Activated CD4-positive, alpha-beta T cell treated with anti-CD3 and anti-CD28 coated beads for 36 hours (primary cell): ENCODE measurements at regions not wholly inside any gene's neighbourhood (a gene's known extent, or its start where the extent isn't known, plus 50 kb on each side); places are given as distances from the start of the nearest gene placed in this dataset.
"Not testable (repeated sequence)": the region's sequence is repeated elsewhere in the genome, so short reads cannot be mapped to it uniquely, and the experiment has no call there.

Experiments
- ATAC-seq: fragments of 200-7000 bp; cut with Tn5 transposase; one replicate; pipeline ENCODE4 v1.10.0; 2021; ENCODE audit warnings: mild to moderate bottlenecking, moderate library complexity
- CTCF ChIA-PET: fragments of 350-600 bp; sonication (Branson Sonifier 250); formaldehyde crosslinking; loops from one replicate; lab custom pipeline; 2021; ENCODE audit warnings: antibody characterized with exemption; lab: Charles Lee
- POLR2A ChIA-PET: fragments of 350-600 bp; sonication (Branson Sonifier 250); formaldehyde crosslinking; loops from one replicate; lab custom pipeline; 2021; ENCODE audit warnings: antibody characterized with exemption, inconsistent platforms; lab: Charles Lee
- DNase-seq: peaks from one replicate; pipeline ENCODE4 v3.0.0-alpha.2; 2020
- H3K27ac Mint-ChIP-seq: one replicate; pipeline ENCODE4 v1.8.0; 2021; ENCODE audit warnings: mixed read lengths
- H3K27me3 Mint-ChIP-seq: one replicate; pipeline ENCODE4 v1.8.0; 2021; ENCODE audit warnings: mixed read lengths
- H3K36me3 Mint-ChIP-seq: one replicate; pipeline ENCODE4 v1.8.0; 2021; ENCODE audit warnings: low read depth, mixed read lengths
- H3K4me1 Mint-ChIP-seq: one replicate; pipeline ENCODE4 v1.8.0; 2021; ENCODE audit warnings: mixed read lengths
- H3K4me3 Mint-ChIP-seq: one replicate; pipeline ENCODE4 v1.8.0; 2021; ENCODE audit warnings: mild to moderate bottlenecking, moderate library complexity, mixed read lengths
- H3K9me3 Mint-ChIP-seq: one replicate; pipeline ENCODE4 v1.8.0; 2021; ENCODE audit warnings: low read depth, mixed read lengths
- intact Hi-C, 2 experiments: fragments of 100-400 bp; cut with DNase I in 1 of 2; cut with micrococcal nuclease in 1 of 2; formaldehyde crosslinking; loops; one replicate each; pipeline versions ENCODE4 v1.14.2 to v1.15.1; 2022 to 2024; cut with DNase I, micrococcal nuclease

DNA sequence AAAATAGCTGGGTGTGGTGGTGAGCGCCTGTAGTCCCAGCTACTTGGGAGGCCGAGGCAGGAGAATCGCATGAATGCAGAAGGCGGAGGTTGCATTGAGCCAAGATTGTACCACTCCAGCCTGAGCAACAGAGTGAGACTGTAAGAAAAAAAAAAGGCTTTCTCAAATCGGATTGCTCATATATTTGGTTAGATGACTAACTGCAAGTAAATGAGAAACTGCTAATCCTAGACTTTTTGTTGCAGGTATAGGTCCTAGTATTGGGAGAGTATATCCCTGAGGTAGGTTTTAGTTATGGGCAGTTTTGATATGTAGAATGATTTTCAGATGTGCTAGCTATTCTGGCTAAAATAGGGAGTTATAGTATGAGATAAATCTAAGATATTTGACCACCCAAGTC, 944.8 kb downstream of the DNAH5 start:
- H3K27me3 Mint-ChIP-seq: no peaks in the 10 kb centered on the region
- H3K36me3 Mint-ChIP-seq: no peaks in the 10 kb centered on the region
- peaks cover 14% of the 10 kb centered on the region for H3K9me3 Mint-ChIP-seq
- intact Hi-C loops: no loop called here
- no peak overlapping the region for H3K4me3 Mint-ChIP-seq
- DNase-seq: no peak
- CTCF ChIA-PET: no interaction called here
- no peak overlapping the region for H3K27ac Mint-ChIP-seq
- POLR2A ChIA-PET: no interaction called here
- H3K4me1 Mint-ChIP-seq: no peaks in the 10 kb centered on the region
- ATAC-seq: no peak

DNA sequence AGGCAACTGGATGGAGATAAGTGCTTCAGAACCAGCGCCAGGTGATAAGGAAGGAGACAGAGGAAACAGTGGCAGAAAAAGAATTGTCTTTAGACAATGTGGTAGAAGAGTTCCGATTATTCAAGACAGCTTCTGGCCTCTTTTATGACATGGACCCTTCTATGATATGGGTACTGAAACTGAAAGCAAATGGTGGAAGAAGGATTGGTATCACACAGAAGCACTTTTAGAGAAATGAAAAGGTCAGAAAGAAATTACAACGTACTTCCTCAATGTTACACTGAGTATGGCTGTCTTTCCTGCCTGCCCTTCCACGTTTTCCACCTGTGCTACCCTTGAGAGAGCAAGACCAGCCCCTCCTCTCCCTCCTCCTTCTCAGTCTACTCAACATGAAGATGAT, 959.3 kb downstream of the DNAH5 start:
- H3K36me3 Mint-ChIP-seq: no peaks in the 10 kb centered on the region
- ATAC-seq (no peak), DNase-seq (no peak)
- no peaks in the 10 kb centered on the region for H3K27me3 Mint-ChIP-seq
- no peaks in the 10 kb centered on the region for H3K4me1 Mint-ChIP-seq
- CTCF ChIA-PET: no interaction called here
- POLR2A ChIA-PET: no interaction called here
- no peak overlapping the region for H3K27ac Mint-ChIP-seq
- intact Hi-C loops: no loop called here
- H3K9me3 Mint-ChIP-seq: peaks cover 10% of the 10 kb centered on the region
- H3K4me3 Mint-ChIP-seq: no peak overlapping the region

DNA sequence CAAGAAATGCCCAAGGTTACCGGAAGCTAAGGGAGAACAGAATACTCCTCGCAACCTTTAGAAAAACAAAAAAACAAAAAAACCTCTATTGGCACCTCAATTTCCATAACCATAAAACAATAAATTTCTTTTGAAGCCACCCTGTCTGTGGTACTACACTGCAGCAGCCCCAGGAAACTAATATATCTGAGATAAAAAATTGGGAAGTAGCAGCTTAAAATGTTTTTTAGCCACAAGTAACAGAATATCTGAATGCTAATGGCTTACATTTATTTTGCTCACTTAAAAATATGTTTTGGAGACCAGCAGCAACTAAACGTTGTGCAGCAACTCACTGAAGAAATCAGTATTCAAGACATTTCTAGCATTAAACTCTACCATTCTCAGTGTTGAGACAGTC, 969.6 kb downstream of the DNAH5 start:
- Mint-ChIP-seq H3K4me1 (no peaks in the 10 kb centered on the region), H3K27me3 (no peaks in the 10 kb centered on the region), H3K9me3 (peaks cover 12% of the 10 kb centered on the region), H3K4me3 (no peak overlapping the region), H3K36me3 (no peaks in the 10 kb centered on the region), H3K27ac (no peak overlapping the region)
- ChIA-PET CTCF (no interaction called here), POLR2A (interaction anchor here (0.6 kb wide), 1 partner anchor 36 kb away, joined by 7 read pairs; no protein-coding TSS in a partner anchor)
- no peak for ATAC-seq
- intact Hi-C loops: no loop called here
- DNase-seq: no peak

DNA sequence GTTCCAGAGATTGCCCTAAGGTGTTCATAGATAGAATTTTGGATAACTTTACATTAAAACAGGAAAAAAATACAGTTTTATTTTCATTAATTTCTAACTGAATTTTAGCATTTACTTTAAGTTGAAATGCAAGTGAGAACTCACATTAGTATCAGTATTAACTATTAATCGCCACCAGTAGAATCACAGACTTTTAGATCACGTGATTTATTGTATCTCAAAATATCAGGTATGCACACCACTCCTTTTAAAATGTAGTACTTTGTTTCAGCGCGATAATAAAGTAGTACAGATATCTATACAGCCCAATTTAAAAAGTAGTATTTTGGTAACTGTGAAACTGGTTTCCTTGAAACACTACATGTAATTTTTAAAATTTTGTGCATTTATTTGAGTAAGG, 978.7 kb downstream of the DNAH5 start:
- H3K4me1 Mint-ChIP-seq: no peaks in the 10 kb centered on the region
- POLR2A ChIA-PET: no interaction called here
- intact Hi-C loops: no loop called here
- no peaks in the 10 kb centered on the region for H3K36me3 Mint-ChIP-seq
- no peak for ATAC-seq
- no peaks in the 10 kb centered on the region for H3K27me3 Mint-ChIP-seq
- H3K4me3 Mint-ChIP-seq: no peak overlapping the region
- H3K9me3 Mint-ChIP-seq: peaks cover 10% of the 10 kb centered on the region
- DNase-seq: no peak
- H3K27ac Mint-ChIP-seq: no peak overlapping the region
- CTCF ChIA-PET: no interaction called here

DNA sequence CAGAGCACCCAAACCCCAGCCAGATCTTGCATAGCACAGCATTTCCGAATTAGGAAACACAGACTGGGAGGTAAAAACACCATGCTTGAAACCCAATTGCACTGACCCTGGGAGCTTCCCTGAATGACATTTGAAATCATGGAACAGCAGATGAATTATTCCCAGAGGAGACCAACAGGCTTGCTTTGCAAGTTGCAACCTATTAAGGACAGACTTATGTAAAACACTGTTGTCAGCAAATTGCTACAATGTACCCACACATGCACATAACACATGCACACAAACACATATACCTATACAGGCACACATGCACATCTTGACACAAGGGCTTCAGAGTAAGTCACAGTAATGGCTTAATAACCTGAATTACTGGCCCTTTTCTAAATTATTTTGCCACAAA, 984.8 kb downstream of the DNAH5 start:
- H3K9me3 Mint-ChIP-seq: peaks cover 2% of the 10 kb centered on the region
- H3K27me3 Mint-ChIP-seq: no peaks in the 10 kb centered on the region
- H3K4me3 Mint-ChIP-seq: no peak overlapping the region
- DNase-seq: no peak
- intact Hi-C loops: no loop called here
- ChIA-PET CTCF (no interaction called here), POLR2A (no interaction called here)
- ATAC-seq: no peak
- H3K4me1 Mint-ChIP-seq: no peaks in the 10 kb centered on the region
- H3K27ac Mint-ChIP-seq: no peak overlapping the region
- no peaks in the 10 kb centered on the region for H3K36me3 Mint-ChIP-seq

DNA sequence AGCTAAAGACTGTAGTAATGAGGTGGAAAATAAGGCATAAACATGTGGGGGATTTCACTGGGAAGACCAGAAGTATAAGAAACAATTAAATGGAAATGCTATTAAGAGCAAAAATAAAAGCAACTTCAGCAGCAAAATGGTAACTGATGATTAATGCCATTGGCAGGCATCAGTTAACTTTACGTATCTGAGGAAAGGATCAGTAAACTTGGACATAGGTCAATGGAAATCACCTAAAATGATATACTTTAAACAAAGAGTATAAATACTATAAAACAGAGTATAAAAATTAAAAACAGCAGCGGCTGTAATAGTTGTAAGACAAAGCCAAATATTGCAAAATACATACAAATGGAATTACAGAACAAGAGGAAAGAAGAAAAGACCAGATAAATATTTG, 992.1 kb downstream of the DNAH5 start:
- Mint-ChIP-seq H3K4me1 (no peaks in the 10 kb centered on the region), H3K9me3 (peaks cover 12% of the 10 kb centered on the region), H3K36me3 (no peaks in the 10 kb centered on the region), H3K27ac (no peak overlapping the region), H3K27me3 (no peaks in the 10 kb centered on the region), H3K4me3 (no peak overlapping the region)
- no peak for DNase-seq
- intact Hi-C loops: no loop called here
- ATAC-seq: no peak
- CTCF ChIA-PET: no interaction called here
- POLR2A ChIA-PET: no interaction called here

DNA sequence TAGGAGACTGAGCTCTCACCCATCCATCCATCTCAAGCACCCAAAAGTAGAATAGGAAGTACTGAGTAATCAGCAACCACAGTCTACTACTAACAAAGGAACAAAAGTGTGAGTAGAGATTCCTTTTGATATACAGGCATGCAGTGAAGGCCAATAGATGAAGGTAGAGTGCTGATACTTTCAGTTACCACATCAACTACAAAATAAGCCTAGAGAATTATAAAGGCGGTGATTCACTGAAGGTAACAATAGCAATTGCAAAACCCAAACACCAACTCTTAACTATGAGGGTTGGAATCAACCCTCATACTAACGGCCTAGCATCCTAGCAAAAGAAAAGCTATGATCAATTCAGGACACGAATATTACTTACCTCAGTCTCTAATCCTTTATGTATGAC, 992.6 kb downstream of the DNAH5 start:
- no peaks in the 10 kb centered on the region for H3K4me1 Mint-ChIP-seq
- no peak overlapping the region for H3K27ac Mint-ChIP-seq
- no peaks in the 10 kb centered on the region for H3K36me3 Mint-ChIP-seq
- POLR2A ChIA-PET: no interaction called here
- DNase-seq (no peak), ATAC-seq (no peak)
- peaks cover 12% of the 10 kb centered on the region for H3K9me3 Mint-ChIP-seq
- H3K4me3 Mint-ChIP-seq: no peak overlapping the region
- CTCF ChIA-PET: no interaction called here
- H3K27me3 Mint-ChIP-seq: no peaks in the 10 kb centered on the region
- intact Hi-C loops: no loop called here

DNA sequence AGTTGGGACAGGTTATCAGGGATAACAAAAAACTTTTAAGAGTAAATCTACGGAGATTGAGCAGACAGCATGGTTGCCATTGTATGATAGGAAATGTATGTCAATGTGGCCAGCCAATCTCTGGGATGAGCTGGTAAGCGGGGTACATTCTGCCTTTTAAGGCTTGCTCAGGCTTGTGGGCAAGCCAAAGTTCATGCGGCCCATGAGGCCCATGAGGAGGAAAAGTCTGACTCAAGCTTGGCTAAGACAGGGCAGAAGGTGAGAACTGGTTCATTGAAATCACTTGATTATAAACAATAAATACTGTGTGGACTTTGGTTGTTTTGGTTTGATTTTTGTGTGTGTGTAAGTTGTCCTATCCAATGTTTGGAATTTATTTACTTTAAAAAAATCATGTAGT, 997.1 kb downstream of the DNAH5 start:
- Mint-ChIP-seq H3K27me3 (no peaks in the 10 kb centered on the region), H3K9me3 (peaks cover 14% of the 10 kb centered on the region), H3K4me1 (no peaks in the 10 kb centered on the region), H3K4me3 (no peak overlapping the region), H3K27ac (no peak overlapping the region), H3K36me3 (no peaks in the 10 kb centered on the region)
- intact Hi-C loops: no loop called here
- CTCF ChIA-PET: no interaction called here
- no peak for DNase-seq
- ATAC-seq: no peak
- POLR2A ChIA-PET: no interaction called here

DNA sequence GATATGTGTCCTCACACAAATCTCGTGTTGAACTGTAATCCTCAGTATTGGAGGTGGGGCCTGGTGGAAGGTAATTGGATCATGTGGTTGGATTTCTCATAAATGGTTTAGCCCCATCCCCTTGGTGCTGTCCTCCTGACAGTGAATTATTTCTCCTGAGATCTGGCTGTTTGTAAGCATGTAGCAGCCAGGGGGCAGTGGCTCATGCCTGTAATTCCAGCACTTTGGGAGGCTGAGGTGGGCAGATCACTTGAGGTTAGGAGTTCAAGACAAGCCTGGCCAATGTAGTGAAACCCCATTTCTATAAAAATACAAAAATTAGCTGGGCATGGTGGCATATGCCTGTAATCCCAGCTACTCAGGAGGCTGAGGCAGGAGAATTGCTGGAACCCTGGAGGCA, 999.0 kb downstream of the DNAH5 start:
- H3K36me3 Mint-ChIP-seq, ATAC-seq, H3K27me3 Mint-ChIP-seq, intact Hi-C loops, H3K4me1 Mint-ChIP-seq, H3K4me3 Mint-ChIP-seq, DNase-seq, H3K9me3 Mint-ChIP-seq, H3K27ac Mint-ChIP-seq, POLR2A ChIA-PET, CTCF ChIA-PET: not testable (repeated sequence)

DNA sequence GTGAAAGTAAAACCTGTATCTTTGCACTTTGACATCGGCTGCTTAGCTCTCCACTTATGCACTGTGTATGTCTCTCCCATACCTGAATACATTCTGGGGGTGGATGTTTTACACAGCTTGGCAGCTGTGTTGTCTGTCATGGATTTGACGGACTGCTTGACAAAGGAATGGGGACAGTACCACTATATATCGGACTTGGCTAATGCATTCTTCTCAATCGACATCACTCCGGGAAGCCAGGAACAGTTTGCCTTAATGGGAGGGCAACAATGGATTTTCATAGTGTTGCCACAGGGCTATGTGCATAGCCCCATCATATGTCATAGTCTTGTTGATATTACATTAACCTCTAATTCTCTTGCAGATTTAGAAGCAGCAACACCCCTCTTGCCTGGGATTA, 1008.3 kb downstream of the DNAH5 start:
- ATAC-seq (no peak), DNase-seq (no peak)
- Mint-ChIP-seq H3K36me3 (no peaks in the 10 kb centered on the region), H3K27me3 (no peaks in the 10 kb centered on the region), H3K27ac (no peak overlapping the region), H3K9me3 (peaks cover 5% of the 10 kb centered on the region), H3K4me3 (no peak overlapping the region), H3K4me1 (no peaks in the 10 kb centered on the region)
- ChIA-PET POLR2A (no interaction called here), CTCF (no interaction called here)
- intact Hi-C loops: no loop called here

DNA sequence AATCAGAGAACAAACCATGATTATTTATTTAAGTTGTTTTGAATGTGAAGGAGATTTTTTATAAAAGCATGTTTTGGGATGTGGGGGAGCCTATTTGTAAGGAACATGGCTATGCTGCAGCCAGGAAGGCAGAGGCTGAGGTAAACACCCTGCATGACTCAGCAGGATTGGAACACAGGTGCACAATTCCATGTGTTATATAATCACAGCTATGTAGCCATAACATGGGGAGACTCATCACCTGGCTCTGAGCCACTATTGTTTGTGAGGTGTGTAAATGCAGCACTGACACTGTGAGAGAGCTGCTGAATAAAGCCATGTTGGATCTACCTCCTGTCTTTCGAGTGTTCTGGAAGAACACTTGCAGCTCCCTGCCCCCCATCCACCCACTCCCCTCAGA, 1009.8 kb downstream of the DNAH5 start:
- no peak for DNase-seq

DNA sequence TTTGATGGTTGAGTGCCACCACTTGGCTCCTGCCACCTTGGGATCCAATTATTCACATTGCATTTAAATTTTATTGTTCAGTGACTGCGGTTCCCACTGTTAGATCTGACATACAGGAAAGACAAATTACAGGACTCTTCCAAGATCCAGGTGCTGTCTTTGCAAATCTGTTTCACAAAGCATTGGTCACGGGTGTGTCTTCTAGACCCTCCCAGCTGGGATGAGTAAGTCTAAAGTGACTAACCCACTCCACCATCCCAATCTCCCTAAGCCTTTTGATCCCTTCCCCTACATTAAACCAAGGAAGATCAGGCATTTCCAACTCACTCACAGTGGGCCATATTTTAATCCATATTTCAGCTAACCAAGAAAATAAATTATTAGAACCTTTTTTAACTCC, 1016.3 kb upstream of the CTNND2 start:
- no peak for ATAC-seq
- Mint-ChIP-seq H3K4me3 (no peak overlapping the region), H3K27me3 (no peaks in the 10 kb centered on the region), H3K9me3 (peaks cover 9% of the 10 kb centered on the region), H3K36me3 (no peaks in the 10 kb centered on the region), H3K27ac (no peak overlapping the region), H3K4me1 (no peaks in the 10 kb centered on the region)
- ChIA-PET CTCF (no interaction called here), POLR2A (no interaction called here)
- DNase-seq: no peak
- intact Hi-C loops: no loop called here

More for the DNA sequence above, 1009.8 kb downstream of the DNAH5 start:
- ATAC-seq: no peak
- Mint-ChIP-seq H3K4me3 (no peak overlapping the region), H3K9me3 (peaks cover 7% of the 10 kb centered on the region), H3K36me3 (no peaks in the 10 kb centered on the region), H3K27me3 (no peaks in the 10 kb centered on the region), H3K4me1 (no peaks in the 10 kb centered on the region), H3K27ac (no peak overlapping the region)
- CTCF ChIA-PET: no interaction called here
- intact Hi-C loops: no loop called here
- POLR2A ChIA-PET: no interaction called here

DNA sequence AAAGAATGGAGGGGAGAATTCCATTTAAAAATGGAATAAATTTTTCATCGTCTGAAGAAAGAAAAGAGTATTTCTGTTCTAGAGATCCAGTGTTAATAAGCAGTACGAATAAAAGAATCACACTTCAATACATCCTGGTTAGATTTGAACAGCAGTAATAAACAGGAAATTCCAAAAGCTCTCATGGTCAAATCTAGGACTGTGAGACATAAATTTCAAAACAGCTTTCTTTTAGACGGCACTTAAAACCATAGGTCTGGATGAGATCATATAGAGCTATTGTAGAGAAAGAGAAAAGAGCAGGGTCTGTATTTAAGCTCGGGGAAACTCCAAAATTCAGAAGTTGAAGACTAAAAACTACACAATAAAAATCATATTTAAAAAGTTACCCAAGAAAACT, 1006.9 kb upstream of the CTNND2 start:
- no peak for DNase-seq
- Mint-ChIP-seq H3K36me3 (no peaks in the 10 kb centered on the region), H3K4me3 (no peak overlapping the region), H3K27me3 (no peaks in the 10 kb centered on the region), H3K4me1 (no peaks in the 10 kb centered on the region), H3K27ac (no peak overlapping the region), H3K9me3 (peaks cover 13% of the 10 kb centered on the region)
- intact Hi-C loops: no loop called here
- ATAC-seq: no peak
- ChIA-PET CTCF (no interaction called here), POLR2A (no interaction called here)
